ENCODE measurements at regions not wholly inside any gene's neighbourhood (a gene's known extent, or its start where the extent isn't known, plus 50 kb on each side); places are given as distances from the start of the nearest gene placed in this dataset.
A peak's percentile ranks its signal among the peaks of the same experiment; 100 is the strongest.

- no peak for TF ChIP-seq POLR2AphosphoS5 (IDR thresholded peaks at IDR 0.05)
- TF ChIP-seq RAD21 (conservative IDR thresholded peaks at IDR 0.05), result no peak
- no peak for TF ChIP-seq EZH2 (IDR thresholded peaks at IDR 0.05; ENCODE audit: borderline replicate concordance, insufficient read depth, low read length, poor library complexity, severe bottlenecking)
- no peak for TF ChIP-seq TAF1 (IDR thresholded peaks at IDR 0.05; ENCODE audit: low read depth)
- no peak for TF ChIP-seq CTCF (IDR thresholded peaks at IDR 0.05; ENCODE audit: poor library complexity, severe bottlenecking)
- TF ChIP-seq SMC3 (conservative IDR thresholded peaks at IDR 0.05; ENCODE audit: poor library complexity), result no peak
- no peak for TF ChIP-seq REST (IDR thresholded peaks at IDR 0.05; ENCODE audit: borderline replicate concordance)
- no peak for TF ChIP-seq MXI1 (conservative IDR thresholded peaks at IDR 0.05; ENCODE audit: poor library complexity, severe bottlenecking)
- TF ChIP-seq EP300 (conservative IDR thresholded peaks at IDR 0.05; ENCODE audit: poor library complexity, severe bottlenecking), result no peak
- no peak overlapping the region for H3K9ac ChIP-seq (ENCODE audit: low read length)
- H3K9me3 ChIP-seq (ENCODE audit: low read length), result no peaks in the 10 kb centered on the region
These were observed 677.6 kb downstream of the BCL11A start for GRCh38 chr2:59875836-59876235.

GRCh38 chr2:59874971-59875755 is 678.3 kb downstream of the BCL11A start:
- H3K36me3 ChIP-seq (ENCODE audit: insufficient read depth, low read length), result no peaks in the 10 kb centered on the region
- TF ChIP-seq SMC3 (conservative IDR thresholded peaks at IDR 0.05; ENCODE audit: poor library complexity) (no peak), POLR2AphosphoS5 (IDR thresholded peaks at IDR 0.05) (no peak), TAF1 (IDR thresholded peaks at IDR 0.05; ENCODE audit: low read depth) (no peak)
- H3F3A ChIP-seq (ENCODE audit: insufficient read depth, low read length, poor library complexity, severe bottlenecking), result peaks cover 6% of the 10 kb centered on the region
- no peak overlapping the region for H2AFZ ChIP-seq (ENCODE audit: low read depth, low read length)
- H3K27ac ChIP-seq (ENCODE audit: low read length), result no peak overlapping the region
- H3K9ac ChIP-seq (ENCODE audit: low read length), result no peak overlapping the region
- no peaks in the 10 kb centered on the region for H4K20me1 ChIP-seq (ENCODE audit: insufficient read depth)
- no peak overlapping the region for H3K4me3 ChIP-seq (ENCODE audit: low read length)
- no peaks in the 10 kb centered on the region for H3K9me2 ChIP-seq (ENCODE audit: insufficient read depth, low read length)
- H3K9me3 ChIP-seq (ENCODE audit: low read length), result no peaks in the 10 kb centered on the region
- H3K79me2 ChIP-seq (replicated peaks; ENCODE audit: insufficient read depth, low read length), result no peaks in the 10 kb centered on the region
- H3K27me3 ChIP-seq (ENCODE audit: insufficient read depth, low read depth, low read length), result no peaks in the 10 kb centered on the region
- no peak overlapping the region for H3K4me2 ChIP-seq (ENCODE audit: low read length)

More at GRCh38 chr2:59875836-59876235, 677.6 kb downstream of the BCL11A start:
- no peak overlapping the region for H2AFZ ChIP-seq (ENCODE audit: low read depth, low read length)
- no peaks in the 10 kb centered on the region for H3K9me2 ChIP-seq (ENCODE audit: insufficient read depth, low read length)
- peak overlapping the region; percentile 95 for H3K27ac ChIP-seq (ENCODE audit: low read length)
- H3K27me3 ChIP-seq (ENCODE audit: insufficient read depth, low read depth, low read length), result no peaks in the 10 kb centered on the region
- no peaks in the 10 kb centered on the region for H3K79me2 ChIP-seq (replicated peaks; ENCODE audit: insufficient read depth, low read length)
- H4K20me1 ChIP-seq (ENCODE audit: insufficient read depth), result no peaks in the 10 kb centered on the region
- H3K4me3 ChIP-seq (ENCODE audit: low read length), result no peak overlapping the region
- H3K4me2 ChIP-seq (ENCODE audit: low read length), result no peak overlapping the region
- peaks cover 6% of the 10 kb centered on the region for H3F3A ChIP-seq (ENCODE audit: insufficient read depth, low read length, poor library complexity, severe bottlenecking)
- H3K36me3 ChIP-seq (ENCODE audit: insufficient read depth, low read length), result no peaks in the 10 kb centered on the region
